AG09309 (cell line): ENCODE measurements at regions not wholly inside any gene's neighbourhood (a gene's known extent, or its start where the extent isn't known, plus 50 kb on each side); places are given as distances from the start of the nearest gene placed in this dataset.

Experiments
- DNase-seq: peaks from one replicate; pipeline ENCODE4 v3.0.0-alpha.2; 2010; ENCODE audit warnings: low read depth
- H3K4me3 ChIP-seq: 2 replicates; pipeline ENCODE4 v1.5.1; 2011; ENCODE audit warnings: mild to moderate bottlenecking, low read depth, low read length, moderate library complexity; ENCODE audit not compliant: control insufficient read depth
- TF ChIP-seq, protein P1 (sequence below): IDR thresholded peaks from 2 replicates; pipeline ENCODE4 v1.5.1; 2011; ENCODE audit warnings: mild to moderate bottlenecking, low read depth, low read length, inconsistent platforms; ENCODE audit not compliant: insufficient read depth, control insufficient read depth; ENCODE audit errors: missing control alignments

DNA sequence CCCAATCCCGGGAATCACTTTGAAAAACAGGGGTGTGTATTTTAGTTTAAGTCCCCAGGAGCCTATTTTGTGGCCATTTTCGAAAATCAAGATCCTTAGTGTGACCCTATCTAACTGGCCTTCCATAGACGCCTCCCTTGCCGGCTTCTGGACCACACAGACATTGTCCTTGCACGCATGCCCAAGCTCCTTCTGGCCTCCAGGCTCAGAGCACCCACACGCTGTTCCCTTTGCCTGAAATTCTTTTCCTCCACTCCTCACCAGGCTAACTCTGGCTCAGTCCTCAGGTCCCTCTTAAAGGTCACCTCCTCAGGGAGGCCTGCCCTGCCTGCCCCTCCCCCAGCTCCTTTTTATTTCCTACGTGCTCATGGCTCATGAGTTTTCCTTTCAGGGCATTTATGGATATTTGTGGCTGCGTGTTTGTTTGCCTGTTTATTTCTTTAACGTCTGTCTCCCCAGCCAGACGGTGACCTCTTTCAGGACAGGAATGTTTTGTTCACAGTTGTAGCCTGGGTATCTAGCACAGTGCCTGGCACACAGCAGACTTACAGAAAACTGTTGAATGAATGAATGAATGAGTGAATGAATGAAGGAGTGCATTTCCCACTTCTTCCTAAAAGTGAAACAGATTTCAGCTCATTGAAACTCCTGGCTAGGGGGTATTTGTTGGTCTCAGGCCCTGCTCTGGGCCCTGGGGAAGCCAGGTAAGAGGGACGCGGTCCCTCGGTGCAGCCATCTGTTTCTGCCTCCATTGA, 79.1 kb upstream of the IER5L start:
- TF ChIP-seq, protein P1, sequence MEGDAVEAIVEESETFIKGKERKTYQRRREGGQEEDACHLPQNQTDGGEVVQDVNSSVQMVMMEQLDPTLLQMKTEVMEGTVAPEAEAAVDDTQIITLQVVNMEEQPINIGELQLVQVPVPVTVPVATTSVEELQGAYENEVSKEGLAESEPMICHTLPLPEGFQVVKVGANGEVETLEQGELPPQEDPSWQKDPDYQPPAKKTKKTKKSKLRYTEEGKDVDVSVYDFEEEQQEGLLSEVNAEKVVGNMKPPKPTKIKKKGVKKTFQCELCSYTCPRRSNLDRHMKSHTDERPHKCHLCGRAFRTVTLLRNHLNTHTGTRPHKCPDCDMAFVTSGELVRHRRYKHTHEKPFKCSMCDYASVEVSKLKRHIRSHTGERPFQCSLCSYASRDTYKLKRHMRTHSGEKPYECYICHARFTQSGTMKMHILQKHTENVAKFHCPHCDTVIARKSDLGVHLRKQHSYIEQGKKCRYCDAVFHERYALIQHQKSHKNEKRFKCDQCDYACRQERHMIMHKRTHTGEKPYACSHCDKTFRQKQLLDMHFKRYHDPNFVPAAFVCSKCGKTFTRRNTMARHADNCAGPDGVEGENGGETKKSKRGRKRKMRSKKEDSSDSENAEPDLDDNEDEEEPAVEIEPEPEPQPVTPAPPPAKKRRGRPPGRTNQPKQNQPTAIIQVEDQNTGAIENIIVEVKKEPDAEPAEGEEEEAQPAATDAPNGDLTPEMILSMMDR, result no peak
- H3K4me3 ChIP-seq, result no peak overlapping the region
- DNase-seq, result no peak

DNA sequence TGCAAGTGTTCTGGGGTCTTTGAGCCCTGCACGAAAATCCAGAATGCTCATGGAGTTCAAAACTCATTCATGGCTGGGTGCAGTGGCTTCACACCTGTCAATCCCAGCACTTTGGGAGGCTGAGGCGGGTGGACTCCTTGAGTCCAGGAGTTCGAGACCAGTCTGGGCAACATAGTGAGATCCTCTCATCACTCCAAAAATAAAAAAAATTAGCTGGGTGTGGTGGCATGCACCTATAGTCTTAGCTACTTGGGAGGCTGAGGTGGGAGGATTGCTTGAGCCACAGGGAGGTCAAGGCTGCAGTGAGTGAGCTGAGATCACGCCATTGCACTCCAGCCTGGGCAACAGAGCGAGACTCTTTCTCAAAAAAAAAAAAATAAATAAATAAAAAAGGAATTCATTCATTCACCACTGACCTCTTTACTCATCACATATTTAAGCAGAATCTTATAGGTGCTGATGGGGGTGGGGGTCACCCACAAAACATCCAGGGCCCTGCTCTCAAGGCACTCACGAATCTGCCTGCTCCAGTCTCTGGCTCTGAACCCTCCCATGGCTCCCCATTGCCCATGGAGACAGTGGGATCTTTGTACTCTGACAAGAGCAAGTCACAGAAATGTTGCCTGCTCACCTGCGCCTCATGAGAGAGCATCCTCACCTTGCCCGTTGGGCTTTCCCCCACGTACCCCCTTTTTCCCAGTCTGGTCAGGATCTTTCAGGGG, 76.7 kb upstream of the IER5L start:
- DNase-seq, result no peak
- H3K4me3 ChIP-seq, result no peak overlapping the region
- TF ChIP-seq, protein P1, result no peak

DNA sequence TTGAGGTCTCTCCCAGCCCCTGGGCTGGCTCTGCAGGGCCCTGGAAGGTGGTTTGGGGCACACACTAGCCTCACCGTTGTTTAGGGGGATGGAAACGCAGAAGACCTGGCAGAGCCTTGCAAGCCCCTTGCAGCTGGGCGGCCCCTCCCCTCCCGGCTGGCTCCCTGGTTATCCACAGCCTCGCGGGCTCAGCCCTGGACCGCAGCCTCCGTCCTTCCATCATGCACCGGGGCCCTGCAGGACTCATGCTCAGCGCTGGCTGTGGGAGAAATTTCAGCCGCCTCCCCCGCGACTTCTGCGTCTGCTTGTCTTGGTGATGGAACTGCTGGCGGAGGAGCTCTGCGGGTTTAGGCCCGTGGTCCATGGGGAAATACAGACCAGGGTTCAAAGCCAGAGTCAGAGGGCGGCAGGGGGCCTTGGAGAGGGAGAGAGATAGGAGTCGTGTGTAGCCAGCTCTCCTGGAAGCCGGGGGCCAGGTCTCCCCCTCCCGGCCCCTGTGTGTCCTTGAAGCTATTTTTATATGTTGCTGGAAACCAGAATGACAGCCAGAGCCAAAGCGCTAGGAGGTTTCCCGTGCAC, 75.8 kb upstream of the IER5L start:
- DNase-seq, result no peak
- TF ChIP-seq, protein P1, result no peak
- H3K4me3 ChIP-seq, result no peak overlapping the region

DNA sequence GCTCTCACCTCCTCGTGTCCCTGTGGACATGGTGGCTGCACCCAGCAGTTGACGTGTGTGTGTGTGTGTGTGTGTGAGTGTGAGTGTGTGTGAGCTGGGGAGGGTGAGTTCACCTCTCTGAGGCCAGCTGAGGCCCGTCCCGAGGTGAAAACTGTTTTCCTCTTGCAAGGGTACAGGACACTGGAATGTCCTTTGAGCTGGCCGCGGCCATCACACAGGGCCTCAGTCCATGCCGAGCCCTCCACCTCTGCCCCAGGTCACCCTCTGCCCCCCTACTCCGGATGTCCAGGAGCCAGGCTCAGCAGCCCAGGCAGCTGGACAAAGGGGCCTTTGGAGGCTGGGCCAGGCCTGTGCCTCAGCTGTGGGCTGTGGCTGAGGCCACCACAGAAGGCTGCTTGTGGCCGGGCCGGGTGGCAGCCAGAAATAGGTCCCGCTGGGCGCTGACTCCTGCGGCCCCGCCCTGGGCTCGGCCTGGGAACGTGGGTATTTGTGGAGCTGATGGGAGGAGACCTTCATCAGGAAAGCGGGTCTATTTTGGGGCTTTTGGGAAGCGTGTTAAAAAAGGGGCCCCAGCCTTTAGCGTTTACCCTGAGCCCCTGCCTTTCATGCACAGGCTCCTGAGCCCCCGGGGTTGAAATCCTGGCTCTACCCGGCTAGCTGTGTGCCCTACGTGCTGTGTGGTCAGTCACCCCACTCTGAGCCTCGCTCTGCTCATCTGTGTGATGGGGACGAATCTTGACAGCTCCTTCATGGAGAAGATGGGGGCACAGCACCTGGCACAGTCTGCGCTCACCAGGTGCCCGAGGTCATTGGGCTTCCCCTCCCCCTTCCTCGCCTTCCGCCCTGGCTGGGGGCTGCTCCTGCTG, 75.1 kb upstream of the IER5L start:
- H3K4me3 ChIP-seq, result no peak overlapping the region
- no peak for DNase-seq
- TF ChIP-seq, protein P1, result no peak

DNA sequence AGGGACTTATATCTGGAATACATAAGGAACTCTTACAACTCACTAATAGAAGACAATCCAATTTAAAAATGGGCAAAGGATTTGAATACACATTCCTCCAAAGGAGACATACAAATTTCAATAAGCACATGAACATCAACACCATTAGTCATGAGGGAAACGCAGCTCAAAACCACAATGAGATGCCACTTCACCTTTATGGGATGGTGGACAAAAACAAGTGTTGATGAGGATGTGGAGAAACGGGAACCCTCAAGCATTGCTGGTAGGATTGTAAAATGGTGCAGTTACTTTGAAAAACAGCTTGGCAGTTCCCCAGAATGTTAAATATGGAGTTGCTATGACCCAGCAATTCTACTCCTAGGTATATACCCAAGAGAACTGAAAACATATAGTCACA, 72.7 kb upstream of the IER5L start:
- DNase-seq, result no peak
- TF ChIP-seq, protein P1, result no peak
- no peak overlapping the region for H3K4me3 ChIP-seq
